ENCODE measurements at regions not wholly inside any gene's neighbourhood (a gene's known extent, or its start where the extent isn't known, plus 50 kb on each side); places are given as distances from the start of the nearest gene placed in this dataset.

DNA sequence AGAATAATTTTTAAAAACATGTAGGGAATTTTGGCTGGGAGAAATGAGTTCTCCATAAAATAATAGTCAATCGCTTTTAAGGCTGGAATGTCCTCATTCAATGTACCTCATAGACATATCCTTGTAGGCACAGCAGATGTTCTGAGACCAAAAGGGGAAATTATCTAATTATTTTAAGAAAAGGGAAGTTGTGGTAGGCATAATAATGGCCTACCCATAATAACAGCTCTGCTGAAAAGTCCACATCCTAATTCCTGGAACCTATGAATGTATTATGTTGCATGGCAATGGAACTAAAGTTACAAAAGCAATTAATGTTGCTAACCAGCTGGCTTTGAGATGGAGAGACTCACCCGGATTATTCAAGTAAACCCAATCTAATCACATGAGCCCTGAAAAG is 216.1 kb downstream of the TRIM36 start:
- H3K4me1 ChIP-seq (ENCODE audit: control insufficient read depth in 1 of 2, insufficient read depth in 2 of 2, low read length in 2 of 2), result no peaks in the 10 kb centered on the region
- RAD21 ChIA-PET (ENCODE audit: low non-redundant PET in 1 of 2, low total read pairs in 2 of 2, uncharacterized antibody in 2 of 2, unreplicated experiment in 2 of 2), result no interaction called here
- ATAC-seq, result no peak
- no peaks in the 10 kb centered on the region for H3K9me2 ChIP-seq (ENCODE audit: insufficient read depth)
- POLR2A ChIA-PET, result no interaction called here
- no peak overlapping the region for H3K4me3 ChIP-seq (replicated peaks in 1 of 2; ENCODE audit: low read depth in 1 of 2, low read length in 2 of 2)
- BruUV-seq (replicated peaks), result no TSS peak
- intact Hi-C loops (cut with micrococcal nuclease), result no loop called here
- H4K20me1 ChIP-seq (ENCODE audit: insufficient read depth), result no peaks in the 10 kb centered on the region
- CTCF ChIA-PET, result no interaction called here
- H3K79me2 ChIP-seq (ENCODE audit: insufficient read depth, low read length), result no peaks in the 10 kb centered on the region
- no peak overlapping the region for H3K4me2 ChIP-seq (ENCODE audit: low read length)
- H3K9ac ChIP-seq (ENCODE audit: low read length), result no peak overlapping the region
- no peak for DNase-seq (ENCODE audit: low read depth, low spot score)
- H3K9me3 ChIP-seq (ENCODE audit: control insufficient read depth in 1 of 2, insufficient read depth in 1 of 2, low read depth in 1 of 2, low read length in 2 of 2), result no peaks in the 10 kb centered on the region
- no peak for TF ChIP-seq YY1 (IDR thresholded peaks at IDR 0.05; ENCODE audit: extremely low read depth, insufficient replicate concordance, low read depth, low read length)
- TF ChIP-seq TCF7L2 (IDR thresholded peaks at IDR 0.05; ENCODE audit: borderline replicate concordance, extremely low read depth, insufficient read depth, insufficient read length), result no peak
- TF ChIP-seq, protein P1, sequence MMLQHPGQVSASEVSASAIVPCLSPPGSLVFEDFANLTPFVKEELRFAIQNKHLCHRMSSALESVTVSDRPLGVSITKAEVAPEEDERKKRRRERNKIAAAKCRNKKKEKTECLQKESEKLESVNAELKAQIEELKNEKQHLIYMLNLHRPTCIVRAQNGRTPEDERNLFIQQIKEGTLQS (IDR thresholded peaks at IDR 0.05), result no peak
- no peak for TF ChIP-seq POLR2A (IDR thresholded peaks at IDR 0.05; ENCODE audit: borderline replicate concordance, extremely low read depth, insufficient read depth, insufficient read length)
- no peak for TF ChIP-seq SRF (IDR thresholded peaks at IDR 0.05; ENCODE audit: low read depth)
- TF ChIP-seq SIN3A (IDR thresholded peaks at IDR 0.05; ENCODE audit: low read depth), result no peak
- TF ChIP-seq POLR2AphosphoS5 (IDR thresholded peaks at IDR 0.05; ENCODE audit: low read depth, low read length), result no peak
- TF ChIP-seq FOSL1 (IDR thresholded peaks at IDR 0.05; ENCODE audit: low read depth), result no peak
- no peak for TF ChIP-seq ZFX (IDR thresholded peaks at IDR 0.05)
- no peak for TF ChIP-seq SP1 (IDR thresholded peaks at IDR 0.05; ENCODE audit: low read depth)
- 0 out of 2 replicates have a peak, but pooled peaks cover 6% of the 10 kb centered on the region for H3K27me3 ChIP-seq (ENCODE audit: insufficient read depth, low read length)
- H3K27ac ChIP-seq (ENCODE audit: low read depth, low read length), result no peak overlapping the region
- no peak overlapping the region for H2AFZ ChIP-seq (ENCODE audit: low read depth, low read length, poor library complexity, severe bottlenecking)
- H3K36me3 ChIP-seq (ENCODE audit: control insufficient read depth in 1 of 2, insufficient read depth in 2 of 2, low read length in 2 of 2), result no peaks in the 10 kb centered on the region

DNA sequence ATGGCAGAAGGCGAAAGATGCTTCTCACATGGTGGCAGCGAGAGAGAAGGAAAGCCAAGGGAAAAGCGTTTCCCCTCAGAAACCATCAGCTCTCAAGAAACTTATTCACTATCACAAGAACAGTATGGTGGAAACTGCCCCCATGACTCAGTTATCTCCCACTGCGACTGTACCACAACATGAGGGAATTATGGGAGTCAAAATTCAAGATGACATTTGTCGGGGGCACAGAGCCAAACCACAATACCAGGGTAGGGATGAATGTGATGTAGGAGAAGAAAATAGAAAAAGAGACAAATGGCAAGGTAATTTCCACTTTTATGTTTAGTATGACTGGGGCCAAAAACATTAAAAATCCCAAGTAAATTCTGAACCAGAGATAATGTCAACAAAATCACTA is 216.8 kb downstream of the TRIM36 start:
- ATAC-seq (no peak), DNase-seq (ENCODE audit: low read depth, low spot score) (no peak)
- POLR2A ChIA-PET, result no interaction called here
- H3K4me2 ChIP-seq (ENCODE audit: low read length), result no peak overlapping the region
- intact Hi-C loops (cut with micrococcal nuclease), result no loop called here
- CTCF ChIA-PET, result no interaction called here
- H3K4me1 ChIP-seq (ENCODE audit: control insufficient read depth in 1 of 2, insufficient read depth in 2 of 2, low read length in 2 of 2), result no peaks in the 10 kb centered on the region
- H3K79me2 ChIP-seq (ENCODE audit: insufficient read depth, low read length), result no peaks in the 10 kb centered on the region
- H3K9me3 ChIP-seq (ENCODE audit: control insufficient read depth in 1 of 2, insufficient read depth in 1 of 2, low read depth in 1 of 2, low read length in 2 of 2), result no peaks in the 10 kb centered on the region
- 0 out of 2 replicates have a peak, but pooled peaks cover 6% of the 10 kb centered on the region for H3K27me3 ChIP-seq (ENCODE audit: insufficient read depth, low read length)
- no peak overlapping the region for H2AFZ ChIP-seq (ENCODE audit: low read depth, low read length, poor library complexity, severe bottlenecking)
- H3K9ac ChIP-seq (ENCODE audit: low read length), result no peak overlapping the region
- H3K36me3 ChIP-seq (ENCODE audit: control insufficient read depth in 1 of 2, insufficient read depth in 2 of 2, low read length in 2 of 2), result no peaks in the 10 kb centered on the region
- no peaks in the 10 kb centered on the region for H3K9me2 ChIP-seq (ENCODE audit: insufficient read depth)
- no peak overlapping the region for H3K27ac ChIP-seq (ENCODE audit: low read depth, low read length)
- no TSS peak for BruUV-seq (replicated peaks)
- RAD21 ChIA-PET (ENCODE audit: low non-redundant PET in 1 of 2, low total read pairs in 2 of 2, uncharacterized antibody in 2 of 2, unreplicated experiment in 2 of 2), result no interaction called here
- no peak overlapping the region for H3K4me3 ChIP-seq (replicated peaks in 1 of 2; ENCODE audit: low read depth in 1 of 2, low read length in 2 of 2)
- no peaks in the 10 kb centered on the region for H4K20me1 ChIP-seq (ENCODE audit: insufficient read depth)
- TF ChIP-seq EZH2phosphoT487 (IDR thresholded peaks at IDR 0.05; ENCODE audit: borderline replicate concordance) (no peak), POLR2AphosphoS5 (IDR thresholded peaks at IDR 0.05; ENCODE audit: low read depth, low read length) (no peak), TCF7L2 (IDR thresholded peaks at IDR 0.05; ENCODE audit: borderline replicate concordance, extremely low read depth, insufficient read depth, insufficient read length) (no peak), POLR2A (IDR thresholded peaks at IDR 0.05; ENCODE audit: borderline replicate concordance, extremely low read depth, insufficient read depth, insufficient read length) (no peak)
- TF ChIP-seq, protein P1 (IDR thresholded peaks at IDR 0.05), result no peak
- TF ChIP-seq, protein P2, sequence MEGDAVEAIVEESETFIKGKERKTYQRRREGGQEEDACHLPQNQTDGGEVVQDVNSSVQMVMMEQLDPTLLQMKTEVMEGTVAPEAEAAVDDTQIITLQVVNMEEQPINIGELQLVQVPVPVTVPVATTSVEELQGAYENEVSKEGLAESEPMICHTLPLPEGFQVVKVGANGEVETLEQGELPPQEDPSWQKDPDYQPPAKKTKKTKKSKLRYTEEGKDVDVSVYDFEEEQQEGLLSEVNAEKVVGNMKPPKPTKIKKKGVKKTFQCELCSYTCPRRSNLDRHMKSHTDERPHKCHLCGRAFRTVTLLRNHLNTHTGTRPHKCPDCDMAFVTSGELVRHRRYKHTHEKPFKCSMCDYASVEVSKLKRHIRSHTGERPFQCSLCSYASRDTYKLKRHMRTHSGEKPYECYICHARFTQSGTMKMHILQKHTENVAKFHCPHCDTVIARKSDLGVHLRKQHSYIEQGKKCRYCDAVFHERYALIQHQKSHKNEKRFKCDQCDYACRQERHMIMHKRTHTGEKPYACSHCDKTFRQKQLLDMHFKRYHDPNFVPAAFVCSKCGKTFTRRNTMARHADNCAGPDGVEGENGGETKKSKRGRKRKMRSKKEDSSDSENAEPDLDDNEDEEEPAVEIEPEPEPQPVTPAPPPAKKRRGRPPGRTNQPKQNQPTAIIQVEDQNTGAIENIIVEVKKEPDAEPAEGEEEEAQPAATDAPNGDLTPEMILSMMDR (IDR thresholded peaks at IDR 0.05 in 2 of 3, conservative IDR thresholded peaks at IDR 0.05 in 1 of 3; ENCODE audit: borderline replicate concordance in 1 of 3, insufficient read depth in 1 of 3, low read depth in 2 of 3, low read length in 2 of 3), result no peak
- TF ChIP-seq, protein P3, sequence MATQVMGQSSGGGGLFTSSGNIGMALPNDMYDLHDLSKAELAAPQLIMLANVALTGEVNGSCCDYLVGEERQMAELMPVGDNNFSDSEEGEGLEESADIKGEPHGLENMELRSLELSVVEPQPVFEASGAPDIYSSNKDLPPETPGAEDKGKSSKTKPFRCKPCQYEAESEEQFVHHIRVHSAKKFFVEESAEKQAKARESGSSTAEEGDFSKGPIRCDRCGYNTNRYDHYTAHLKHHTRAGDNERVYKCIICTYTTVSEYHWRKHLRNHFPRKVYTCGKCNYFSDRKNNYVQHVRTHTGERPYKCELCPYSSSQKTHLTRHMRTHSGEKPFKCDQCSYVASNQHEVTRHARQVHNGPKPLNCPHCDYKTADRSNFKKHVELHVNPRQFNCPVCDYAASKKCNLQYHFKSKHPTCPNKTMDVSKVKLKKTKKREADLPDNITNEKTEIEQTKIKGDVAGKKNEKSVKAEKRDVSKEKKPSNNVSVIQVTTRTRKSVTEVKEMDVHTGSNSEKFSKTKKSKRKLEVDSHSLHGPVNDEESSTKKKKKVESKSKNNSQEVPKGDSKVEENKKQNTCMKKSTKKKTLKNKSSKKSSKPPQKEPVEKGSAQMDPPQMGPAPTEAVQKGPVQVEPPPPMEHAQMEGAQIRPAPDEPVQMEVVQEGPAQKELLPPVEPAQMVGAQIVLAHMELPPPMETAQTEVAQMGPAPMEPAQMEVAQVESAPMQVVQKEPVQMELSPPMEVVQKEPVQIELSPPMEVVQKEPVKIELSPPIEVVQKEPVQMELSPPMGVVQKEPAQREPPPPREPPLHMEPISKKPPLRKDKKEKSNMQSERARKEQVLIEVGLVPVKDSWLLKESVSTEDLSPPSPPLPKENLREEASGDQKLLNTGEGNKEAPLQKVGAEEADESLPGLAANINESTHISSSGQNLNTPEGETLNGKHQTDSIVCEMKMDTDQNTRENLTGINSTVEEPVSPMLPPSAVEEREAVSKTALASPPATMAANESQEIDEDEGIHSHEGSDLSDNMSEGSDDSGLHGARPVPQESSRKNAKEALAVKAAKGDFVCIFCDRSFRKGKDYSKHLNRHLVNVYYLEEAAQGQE (IDR thresholded peaks at IDR 0.05; ENCODE audit: low read depth), result no peak
